Muscle of arm (tissue), 1 donor: ENCODE measurements at regions not wholly inside any gene's neighbourhood (a gene's known extent, or its start where the extent isn't known, plus 50 kb on each side); places are given as distances from the start of the nearest gene placed in this dataset.
"Not testable (repeated sequence)": the region's sequence is repeated elsewhere in the genome, so short reads cannot be mapped to it uniquely, and the experiment has no call there.

Experiments used
- DNase-seq: peaks from one replicate; pipeline ENCODE4 v3.0.0-alpha.2; 2013

- no peak for DNase-seq
Observed at GRCh38 chr5:123719004-123719403, 207.0 kb downstream of the CSNK1G3 start.

- peak; percentile 54 for DNase-seq
Observed at GRCh38 chr5:123718238-123718637, 206.3 kb downstream of the CSNK1G3 start.

- DNase-seq, result no peak
Observed at GRCh38 chr5:123717139-123717538, 205.2 kb downstream of the CSNK1G3 start.

GRCh38 chr5:123710031-123710430, 198.1 kb downstream of the CSNK1G3 start:
- DNase-seq, result no peak

DNA sequence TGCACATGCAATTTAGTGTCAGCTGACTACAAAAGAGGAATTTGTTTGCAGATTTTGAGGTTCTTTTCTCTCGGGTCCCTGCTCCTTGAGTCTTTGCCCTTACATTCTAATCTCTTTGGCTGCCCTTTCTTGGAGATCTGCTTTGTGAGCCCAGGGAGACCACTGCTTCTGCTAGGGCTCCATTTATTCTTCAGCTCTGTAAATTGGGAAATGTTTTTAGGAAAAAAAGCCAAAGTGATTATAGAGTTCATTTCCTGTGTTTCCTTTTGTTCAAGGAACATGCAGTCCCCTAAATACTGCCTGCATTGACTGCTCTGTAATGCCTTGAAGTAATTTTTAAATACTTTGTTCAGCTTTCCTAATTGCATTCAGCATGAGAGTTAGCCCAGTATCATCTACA, 197.4 kb downstream of the CSNK1G3 start:
- DNase-seq, result no peak

GRCh38 chr5:123708074-123708806, 196.3 kb downstream of the CSNK1G3 start:
- no peak for DNase-seq

- no peak for DNase-seq
Observed at GRCh38 chr5:123706531-123706930, 194.6 kb downstream of the CSNK1G3 start.

DNA sequence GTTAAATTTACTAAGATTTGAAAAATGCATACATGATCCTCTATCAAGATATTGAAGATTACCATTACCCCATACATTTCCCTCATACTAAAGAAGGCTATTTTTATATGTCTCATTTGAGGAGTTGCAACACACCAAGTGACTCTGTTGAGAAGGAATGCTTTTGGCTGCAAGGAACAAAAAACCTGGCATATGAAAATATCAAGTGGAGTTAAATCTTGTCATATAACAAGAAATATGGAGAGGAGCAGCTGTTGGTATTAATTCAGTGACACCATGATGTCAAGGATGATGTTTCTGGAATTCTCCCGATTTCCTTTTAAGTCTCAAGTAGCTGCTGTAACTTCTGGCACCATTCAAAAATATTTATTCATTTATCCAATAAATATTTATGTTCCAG, 193.8 kb downstream of the CSNK1G3 start:
- DNase-seq, result no peak

GRCh38 chr5:123701511-123702200, 189.7 kb downstream of the CSNK1G3 start:
- no peak for DNase-seq

DNA sequence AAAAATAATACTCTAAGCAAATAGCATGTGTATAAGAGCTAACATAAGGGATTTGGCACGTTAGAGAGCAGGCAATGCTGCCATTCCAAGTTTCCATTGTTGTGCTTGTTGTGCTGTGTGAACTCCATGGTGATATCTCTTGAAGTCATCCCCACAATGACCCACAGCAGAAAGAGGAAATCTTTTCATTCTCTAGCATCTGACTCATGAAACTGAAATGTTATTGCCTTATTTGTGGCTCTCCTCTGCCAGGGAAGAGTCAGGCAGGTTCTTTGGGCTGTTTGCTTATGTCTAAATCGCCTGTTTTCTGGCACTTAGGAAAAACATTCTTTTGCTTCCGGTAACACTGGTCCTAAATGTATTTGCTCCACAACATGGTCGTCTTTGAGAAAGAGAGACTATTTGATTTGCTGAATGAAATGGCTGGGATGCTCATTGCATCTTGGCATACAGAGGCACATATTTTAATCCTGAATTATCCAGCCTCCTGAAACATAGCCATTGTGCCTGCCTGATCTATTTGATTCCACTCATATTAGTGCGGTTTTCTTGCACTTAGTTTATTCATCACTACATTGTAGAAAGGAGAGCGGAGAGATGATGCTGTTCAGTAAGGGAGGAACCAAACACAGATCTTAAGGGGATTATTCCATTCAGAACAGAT, 188.8 kb downstream of the CSNK1G3 start:
- DNase-seq, result peak; percentile 81

DNA sequence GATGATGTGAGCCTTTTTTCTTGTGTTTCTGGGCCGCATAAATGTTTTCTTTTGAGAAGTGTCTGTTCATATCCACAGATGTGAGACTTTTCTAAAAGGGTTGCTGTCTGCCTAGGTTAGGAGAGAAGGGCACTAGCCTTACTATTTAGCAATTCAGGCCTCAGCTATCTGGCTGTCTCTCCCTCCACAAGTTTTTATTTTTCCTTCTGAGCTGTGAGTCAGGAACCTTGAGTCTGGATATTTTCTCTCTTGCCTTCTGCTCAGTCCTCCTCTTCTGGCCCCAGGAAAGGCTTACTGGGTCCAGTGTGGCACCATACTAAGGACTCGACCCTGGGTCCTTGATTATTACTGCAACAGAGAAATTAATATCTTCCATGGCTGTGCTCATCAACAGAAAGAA, 187.6 kb downstream of the CSNK1G3 start:
- no peak for DNase-seq

GRCh38 chr5:123698937-123699336, 187.0 kb downstream of the CSNK1G3 start:
- DNase-seq, result not testable (repeated sequence)

DNA sequence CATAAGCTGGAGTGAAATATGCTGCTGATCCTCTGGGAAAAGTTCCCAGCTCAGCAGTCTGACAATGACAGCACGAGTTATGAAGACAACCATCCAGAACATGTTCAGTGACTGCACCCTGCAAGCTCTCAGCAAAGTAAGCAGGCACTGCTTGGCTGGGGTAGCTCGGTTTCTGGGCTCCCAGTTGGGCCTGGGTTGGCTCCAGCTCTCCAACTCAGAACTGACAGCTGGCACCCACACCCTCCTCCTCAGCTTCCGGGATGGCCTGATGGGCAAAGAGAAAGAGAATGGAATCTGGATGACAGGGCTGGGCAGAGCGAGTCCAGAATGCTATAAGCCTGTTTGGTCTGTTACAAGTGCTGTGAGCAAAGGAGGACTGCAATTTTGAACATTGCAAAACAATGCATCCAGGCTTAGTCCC, 185.0 kb downstream of the CSNK1G3 start:
- no peak for DNase-seq

GRCh38 chr5:123690821-123691220, 178.8 kb downstream of the CSNK1G3 start:
- no peak for DNase-seq

GRCh38 chr5:123681061-123681460, 169.1 kb downstream of the CSNK1G3 start:
- no peak for DNase-seq

- peak; percentile 11 for DNase-seq
Observed at GRCh38 chr5:123673107-123673506, 161.1 kb downstream of the CSNK1G3 start.

- no peak for DNase-seq
Observed at GRCh38 chr5:123671711-123672456, 159.9 kb downstream of the CSNK1G3 start.

DNA sequence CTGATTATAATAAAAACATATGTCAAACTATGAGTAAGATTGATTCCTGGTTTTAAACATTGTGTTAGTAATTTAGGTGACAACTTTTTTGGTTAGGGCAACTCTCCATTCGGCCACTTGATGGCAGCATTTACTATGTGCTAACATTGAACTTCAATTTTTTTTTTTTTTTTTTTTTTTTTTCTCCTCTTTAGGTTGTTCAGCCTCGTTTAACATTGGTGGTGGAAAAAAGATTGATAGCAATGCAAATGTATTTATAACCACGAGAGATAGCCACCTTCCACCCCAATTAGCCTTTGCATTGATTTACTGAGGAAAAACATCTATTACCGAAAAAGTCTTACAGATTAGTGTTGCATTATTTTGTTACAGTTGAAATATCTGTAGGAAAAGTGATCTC, 159.1 kb downstream of the CSNK1G3 start:
- peak; percentile 69 for DNase-seq
